HS-27A (cell line): ENCODE measurements at regions not wholly inside any gene's neighbourhood (a gene's known extent, or its start where the extent isn't known, plus 50 kb on each side); places are given as distances from the start of the nearest gene placed in this dataset.

Experiments used
- DNase-seq: peaks from one replicate; pipeline ENCODE4 v3.0.0-alpha.2; 2012; ENCODE audit warnings: low read depth, missing footprints

DNA sequence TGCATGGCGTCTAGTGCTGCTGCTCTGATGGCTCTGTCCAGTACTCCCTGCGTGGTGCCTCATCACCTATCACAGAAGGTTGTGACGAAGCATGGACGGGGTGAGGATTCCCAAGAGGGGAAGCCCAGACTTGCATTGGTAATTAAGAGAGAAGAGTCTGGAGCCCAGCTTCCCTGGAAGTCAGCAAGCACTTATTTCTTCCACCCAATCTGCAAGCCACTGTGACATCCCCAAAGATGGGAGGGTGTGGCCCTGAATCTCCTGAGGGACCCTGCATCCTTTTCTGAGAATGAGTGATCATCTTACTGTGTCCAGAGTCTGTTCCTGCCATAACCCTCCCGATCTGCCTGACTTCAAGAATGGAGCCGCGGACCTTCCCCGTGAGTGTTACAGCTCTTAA is 166.7 kb downstream of the PTPN20 start:
- no peak for DNase-seq

DNA sequence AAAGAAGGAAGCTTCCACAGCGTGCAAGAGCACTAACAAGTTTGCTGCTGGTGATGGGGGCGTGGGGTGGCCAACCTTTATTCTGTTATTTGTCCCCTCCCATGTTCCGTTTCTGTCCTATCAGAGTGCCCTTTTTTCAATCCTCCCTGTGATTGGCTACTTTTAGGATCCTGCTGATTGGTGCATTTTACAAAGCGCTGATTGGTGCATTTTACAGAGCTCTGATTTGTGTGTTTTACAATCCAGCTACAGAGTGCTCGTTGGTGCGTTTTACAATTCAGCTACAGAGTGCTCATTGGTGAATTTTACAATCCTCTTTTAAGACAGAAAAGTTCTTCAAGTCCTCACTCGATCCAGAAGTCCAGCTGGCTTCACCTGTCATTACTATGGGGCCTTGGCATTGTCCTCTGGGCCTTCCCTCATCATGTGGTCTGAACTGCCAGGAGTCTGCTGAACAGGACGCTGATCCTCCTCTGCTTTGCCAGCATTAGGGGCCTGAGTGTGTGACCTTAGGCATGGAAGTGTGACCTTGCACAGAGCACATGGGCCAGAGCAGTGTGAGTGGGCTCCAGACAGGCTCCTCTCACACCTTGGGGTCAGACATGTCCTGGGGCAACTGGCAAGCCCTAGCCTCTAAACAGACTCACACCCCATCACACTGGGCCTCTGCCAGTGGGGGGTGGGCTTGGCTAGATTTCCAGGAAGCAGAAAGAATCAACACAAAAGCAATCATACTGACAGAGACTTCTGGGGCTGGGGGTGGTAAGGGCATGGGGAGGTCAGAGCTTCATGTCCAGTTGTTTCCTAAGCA is 167.4 kb downstream of the PTPN20 start:
- no peak for DNase-seq

DNA sequence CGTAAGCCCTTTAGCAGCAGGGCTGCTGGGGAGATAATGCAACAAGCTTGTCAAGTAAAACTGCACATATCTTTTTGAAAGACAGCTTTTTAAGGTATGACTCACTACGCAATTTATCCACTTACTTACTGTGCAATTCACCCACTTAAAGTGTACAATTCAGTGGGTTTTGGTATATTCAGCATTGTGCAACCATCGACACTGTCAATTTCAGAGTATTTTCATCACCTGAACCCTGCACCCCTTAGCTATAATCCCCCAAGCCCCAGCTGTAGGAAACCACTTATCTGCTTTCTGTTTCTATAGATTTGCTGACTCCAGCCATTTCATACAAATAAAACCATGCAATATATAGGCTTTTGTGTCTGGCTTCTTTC is 168.0 kb downstream of the PTPN20 start:
- DNase-seq, result no peak

DNA sequence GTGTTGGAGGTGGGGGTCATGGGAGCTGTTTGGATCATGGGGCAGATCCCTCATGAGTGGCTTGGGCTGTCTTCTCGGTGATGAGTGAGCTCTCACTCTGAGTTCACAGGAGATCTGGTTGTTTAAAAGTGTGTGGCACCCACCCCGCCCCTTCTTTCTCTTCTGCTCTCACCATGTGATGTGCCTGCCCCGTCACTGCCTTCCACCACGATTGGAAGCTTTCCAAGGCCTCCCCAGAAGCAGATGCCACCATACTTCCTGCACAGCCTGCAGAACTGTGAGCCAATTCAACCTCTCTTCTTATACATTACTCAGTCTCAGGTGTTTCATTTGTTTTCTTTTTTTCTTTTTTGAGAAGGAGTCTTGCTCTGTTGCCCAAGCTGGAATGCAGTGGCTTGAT is 170.0 kb downstream of the PTPN20 start:
- DNase-seq, result no peak

DNA sequence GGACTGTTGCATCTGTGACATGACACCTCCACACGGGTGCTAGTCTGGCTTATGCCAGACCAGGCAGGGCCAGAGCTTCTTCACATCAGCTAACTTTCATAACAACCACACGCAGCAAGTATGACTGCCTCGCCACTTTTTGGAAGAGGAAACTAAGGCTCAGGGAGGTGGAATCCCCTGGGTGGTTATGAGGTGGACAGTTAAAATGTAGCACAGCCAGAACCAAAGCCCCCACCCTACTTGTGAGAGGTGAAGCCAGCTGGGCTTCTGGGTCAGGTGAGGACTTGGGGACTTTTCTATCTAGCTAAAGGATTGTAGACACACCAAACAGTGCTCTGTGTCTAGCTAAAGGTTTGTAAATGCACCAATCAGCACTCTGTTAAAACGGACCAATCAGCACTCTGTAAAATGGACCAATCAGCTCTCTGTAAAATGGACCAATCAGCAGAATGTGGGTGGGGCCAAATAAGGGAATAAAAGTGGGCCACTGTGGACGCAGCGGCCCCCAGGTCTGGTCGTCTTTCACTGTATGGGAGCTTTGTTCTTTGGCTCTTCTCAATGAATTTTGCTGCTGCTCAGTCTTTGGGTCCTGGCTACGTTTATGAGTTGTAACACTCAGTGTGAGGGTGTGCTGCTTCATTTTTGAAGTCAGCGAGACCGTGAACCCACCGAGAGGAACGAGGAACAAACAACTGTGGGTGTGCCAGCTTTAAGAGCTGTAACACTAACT is 171.0 kb downstream of the PTPN20 start:
- DNase-seq, result no peak

DNA sequence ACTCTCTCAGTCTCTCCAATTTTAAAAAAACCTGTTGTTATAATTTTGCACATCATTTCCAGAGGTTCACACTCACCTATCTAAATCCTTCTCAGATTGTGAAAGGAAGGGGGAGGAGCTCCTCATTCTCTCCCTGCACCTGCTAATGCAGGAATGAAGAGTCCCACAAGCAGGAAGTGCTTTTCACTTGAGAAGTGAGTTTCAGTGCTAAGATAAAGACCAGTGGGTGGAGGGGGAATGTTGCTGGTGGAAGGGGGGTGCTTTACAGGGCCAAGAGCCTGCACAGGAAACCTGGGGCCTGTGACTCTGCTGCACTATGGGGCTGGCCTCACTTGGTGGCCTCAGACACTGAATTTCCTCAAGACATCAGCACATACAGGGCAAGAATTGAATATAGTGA is 176.4 kb downstream of the PTPN20 start:
- DNase-seq, result no peak

DNA sequence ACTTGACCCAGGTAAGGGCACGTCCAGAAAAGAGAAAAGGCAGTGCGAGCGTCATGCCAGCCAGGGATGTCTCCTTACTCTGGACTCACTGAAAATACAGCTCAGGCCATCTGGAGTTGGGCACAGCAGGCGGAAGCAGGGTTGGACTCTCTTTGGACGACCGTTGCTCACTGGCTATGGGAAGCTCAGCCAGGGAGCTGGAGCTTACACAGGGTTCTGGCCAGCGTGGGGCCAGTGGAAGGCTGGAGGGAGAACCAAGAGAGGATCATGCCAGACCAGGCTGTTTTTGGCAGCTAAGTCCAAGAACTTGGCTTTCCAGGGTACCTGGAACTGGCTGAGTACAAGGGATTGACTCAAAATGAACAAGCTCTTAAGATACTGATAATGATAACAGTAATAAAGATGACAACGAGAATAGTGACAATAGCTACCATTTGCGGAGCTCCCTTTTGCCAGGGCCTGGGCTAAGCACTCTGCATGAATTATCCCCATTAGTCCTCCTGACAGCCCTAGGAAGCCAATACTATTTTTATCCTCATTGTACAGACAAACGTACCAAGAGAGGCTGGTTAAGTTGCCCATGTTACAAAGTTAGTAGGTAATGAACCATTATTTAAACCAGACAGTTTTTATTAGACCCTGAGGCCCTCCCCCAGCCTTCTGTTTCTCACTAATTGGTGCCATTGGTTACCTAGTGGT is 177.6 kb downstream of the PTPN20 start:
- no peak for DNase-seq

DNA sequence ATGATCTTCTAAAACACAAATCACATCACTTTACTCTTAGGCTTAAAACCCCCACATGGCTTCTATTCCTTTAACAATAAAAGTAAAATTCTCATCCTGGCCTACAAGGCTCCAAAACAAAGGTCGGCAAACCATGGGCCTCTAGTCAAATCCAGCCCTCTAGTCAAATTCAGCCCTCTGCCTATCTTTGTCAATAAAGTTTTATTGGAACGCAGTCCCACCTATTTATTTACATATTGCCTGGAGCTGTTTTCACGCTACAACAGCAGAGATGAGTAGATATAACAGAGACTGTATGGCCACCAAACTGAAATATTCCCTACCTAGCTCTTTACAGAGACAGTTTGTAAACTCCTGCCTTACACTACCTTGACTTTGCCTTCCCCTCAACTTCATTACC is 178.8 kb downstream of the PTPN20 start:
- no peak for DNase-seq

DNA sequence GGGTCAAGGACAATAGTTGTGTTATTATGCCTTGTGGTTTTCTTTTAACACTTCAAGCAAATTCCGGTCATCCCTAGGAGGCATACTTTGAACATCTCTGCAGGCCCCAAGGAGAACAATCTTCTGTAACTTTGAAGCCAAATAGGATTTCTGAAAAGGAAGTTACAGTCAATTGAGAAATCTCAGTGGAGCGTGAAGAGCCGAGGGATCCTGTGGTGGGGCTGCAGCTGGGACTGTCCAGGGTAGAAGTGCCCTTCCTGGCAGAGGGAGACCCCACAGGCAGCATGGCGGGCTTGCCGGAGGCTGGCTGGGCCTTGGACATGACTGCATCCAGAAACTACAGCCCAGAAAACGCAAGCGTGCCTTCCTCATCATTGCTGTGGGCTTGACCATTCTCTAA is 179.7 kb downstream of the PTPN20 start:
- no peak for DNase-seq

DNA sequence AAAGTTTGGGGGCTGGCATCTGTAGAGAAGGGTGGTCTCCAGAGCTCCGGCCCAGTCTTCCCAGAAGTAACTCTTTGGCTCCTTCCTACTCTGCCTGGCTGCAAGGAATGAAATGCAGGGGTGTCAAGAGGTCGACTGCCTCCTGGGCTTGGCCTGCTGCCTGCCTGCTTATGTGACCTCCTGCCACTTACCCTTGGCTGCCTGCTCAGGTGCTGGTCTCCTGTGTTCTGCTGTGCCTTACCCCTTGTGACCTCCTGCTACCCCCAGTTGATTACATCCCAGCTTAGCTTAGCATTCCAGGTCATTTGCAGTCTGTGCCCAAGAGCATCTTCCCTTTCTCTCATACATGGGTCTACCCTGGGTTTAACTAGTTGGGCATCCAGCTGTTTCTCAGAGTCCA is 180.2 kb downstream of the PTPN20 start:
- DNase-seq, result no peak

DNA sequence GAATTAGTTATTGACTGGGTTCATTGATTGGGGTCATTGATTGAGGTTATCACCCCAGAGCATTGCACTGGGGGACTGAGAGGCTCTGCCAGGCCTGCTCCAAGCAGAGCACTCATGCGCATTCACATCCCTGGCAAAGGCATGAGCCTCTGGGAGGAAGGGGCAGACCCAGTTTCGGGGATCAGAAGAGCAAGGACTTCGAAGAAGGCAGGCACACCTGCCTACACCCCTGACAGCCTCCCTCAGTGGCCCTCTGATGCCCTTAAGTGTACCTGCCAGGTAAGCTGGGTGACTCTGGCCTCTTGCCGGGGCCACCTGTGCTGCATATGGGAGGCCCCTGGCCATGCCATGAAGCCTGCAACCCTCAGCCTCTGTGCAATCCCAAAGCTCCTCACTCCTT is 181.1 kb downstream of the PTPN20 start:
- no peak for DNase-seq

DNA sequence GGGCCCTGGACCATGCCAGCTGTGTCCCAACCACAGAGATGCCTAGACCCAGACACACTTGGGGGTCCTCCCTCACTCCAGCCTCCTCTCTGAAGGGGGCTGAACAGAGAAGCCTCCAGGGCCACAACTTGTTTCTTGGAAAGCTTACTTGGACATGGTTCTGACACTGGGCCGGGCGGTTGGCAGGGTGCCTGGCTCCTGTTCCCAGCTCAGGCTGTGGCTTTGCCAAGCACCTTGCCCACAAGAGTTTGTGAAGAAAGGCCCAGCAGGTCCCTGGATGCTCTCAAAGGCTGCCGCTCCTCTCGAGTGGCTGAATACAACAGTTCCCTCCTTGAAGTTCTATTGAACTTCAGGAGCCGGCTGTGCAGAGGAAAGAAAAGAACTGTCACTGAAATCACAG is 181.6 kb downstream of the PTPN20 start:
- no peak for DNase-seq

DNA sequence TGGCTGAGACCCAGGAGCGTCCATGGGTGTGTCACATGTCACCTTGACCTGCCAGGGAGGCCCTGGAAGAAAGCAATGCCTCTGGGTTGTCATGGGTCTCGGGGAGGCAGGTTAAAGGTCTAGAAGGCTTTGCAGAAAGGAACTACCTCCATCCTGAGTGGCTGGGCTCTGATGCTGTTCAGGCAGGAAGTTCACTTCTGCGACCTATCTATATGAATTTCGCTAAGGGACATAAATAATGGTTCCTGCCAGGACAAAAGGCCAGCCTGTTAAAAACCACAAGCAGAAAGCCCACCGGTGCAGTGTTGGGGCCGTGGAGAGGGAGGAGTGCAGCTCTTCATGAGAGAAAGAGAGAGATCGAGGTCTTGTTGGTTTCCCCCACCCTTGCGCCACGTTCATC is 182.9 kb downstream of the PTPN20 start:
- no peak for DNase-seq

DNA sequence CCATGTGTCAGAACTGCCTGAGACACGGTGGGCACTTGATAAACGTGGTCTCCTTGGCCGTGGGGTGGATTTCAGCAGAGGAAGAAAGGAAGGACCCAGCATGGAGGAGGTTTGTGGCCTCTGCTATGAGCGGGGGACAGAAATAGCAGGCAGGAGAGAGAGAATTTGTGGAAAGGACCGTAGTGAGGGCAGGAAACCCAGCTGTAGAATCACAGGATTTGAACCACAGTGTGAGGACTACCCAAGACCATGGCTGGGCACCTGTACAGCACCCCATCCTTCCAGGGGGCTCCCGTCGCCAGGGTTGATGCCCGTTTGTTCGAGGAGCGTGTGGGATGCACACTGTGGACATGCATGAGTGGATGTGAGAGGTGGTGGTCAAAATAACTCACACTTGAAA is 183.4 kb downstream of the PTPN20 start:
- no peak for DNase-seq

DNA sequence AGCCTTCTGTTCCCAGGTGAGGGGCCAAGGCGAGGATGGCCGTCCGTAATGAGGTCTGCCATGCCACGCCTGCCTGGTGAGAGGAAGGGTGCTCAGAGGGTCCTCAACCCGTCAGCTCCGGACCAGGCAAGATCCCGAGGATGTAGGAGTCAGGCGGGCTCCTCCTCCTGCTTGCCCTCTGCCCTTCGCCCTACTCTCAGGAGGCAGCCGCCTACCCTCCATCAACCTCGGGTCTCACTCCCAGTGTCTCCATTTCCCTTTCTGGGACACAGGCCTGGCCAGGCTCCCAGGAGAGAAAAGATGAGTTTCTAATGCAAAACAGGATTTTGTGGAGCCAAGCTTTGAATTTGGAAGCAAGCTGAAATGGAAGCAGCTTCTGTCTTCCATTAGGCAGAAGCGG is 184.0 kb downstream of the PTPN20 start:
- no peak for DNase-seq

DNA sequence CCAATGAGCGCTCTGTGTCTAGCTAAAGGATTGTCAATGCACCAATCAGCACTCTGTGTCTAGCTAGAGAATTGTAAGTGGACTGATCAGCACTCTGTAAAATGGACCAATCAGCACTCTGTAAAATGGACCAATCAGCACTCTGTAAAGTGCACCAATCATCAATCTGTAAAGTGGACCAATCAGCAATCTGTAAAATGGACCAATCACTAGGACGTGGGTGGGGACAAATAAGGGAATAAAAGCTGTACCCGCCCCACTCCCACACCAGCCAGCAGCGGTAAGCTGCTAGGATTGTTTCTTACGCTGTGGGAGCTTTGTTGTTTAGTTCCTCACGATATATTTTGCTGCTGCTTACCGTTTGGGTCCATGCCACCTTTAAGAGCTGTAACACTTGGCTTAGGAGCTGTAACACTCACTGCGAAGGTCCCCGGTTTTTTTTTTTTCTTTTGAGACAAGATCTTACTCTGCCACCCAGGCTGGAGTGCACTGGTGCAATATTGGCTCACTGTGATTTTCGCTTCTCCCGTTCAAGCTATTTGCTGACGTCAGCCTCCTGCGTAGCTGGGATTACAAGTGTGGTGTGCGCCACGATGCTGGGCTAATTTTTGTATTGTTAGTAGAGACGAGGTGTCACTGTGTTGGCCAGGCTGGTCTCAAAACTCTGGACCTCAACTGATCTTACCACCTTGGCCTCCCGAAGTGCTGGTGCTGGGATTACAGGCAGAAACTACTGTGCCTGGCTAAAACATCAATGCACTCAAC is 184.8 kb downstream of the PTPN20 start:
- no peak for DNase-seq

DNA sequence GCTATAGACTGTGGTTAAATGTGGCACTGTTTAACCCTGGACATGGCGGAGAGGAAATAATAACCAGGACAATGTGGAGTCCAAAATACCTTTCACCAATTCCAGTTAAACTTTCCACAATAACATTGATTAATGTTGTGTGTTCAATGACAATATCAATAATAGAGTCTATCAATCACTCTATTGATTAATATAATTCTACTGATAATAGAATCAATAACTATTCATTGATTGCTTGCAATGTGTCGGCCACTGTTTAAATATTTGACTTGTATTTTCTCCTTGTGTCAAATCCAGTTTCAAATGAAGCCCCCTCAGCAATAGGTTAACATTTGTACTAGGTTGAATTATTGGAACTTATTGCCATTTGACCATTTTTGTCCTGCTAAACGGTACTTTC is 187.0 kb downstream of the PTPN20 start:
- DNase-seq, result no peak

DNA sequence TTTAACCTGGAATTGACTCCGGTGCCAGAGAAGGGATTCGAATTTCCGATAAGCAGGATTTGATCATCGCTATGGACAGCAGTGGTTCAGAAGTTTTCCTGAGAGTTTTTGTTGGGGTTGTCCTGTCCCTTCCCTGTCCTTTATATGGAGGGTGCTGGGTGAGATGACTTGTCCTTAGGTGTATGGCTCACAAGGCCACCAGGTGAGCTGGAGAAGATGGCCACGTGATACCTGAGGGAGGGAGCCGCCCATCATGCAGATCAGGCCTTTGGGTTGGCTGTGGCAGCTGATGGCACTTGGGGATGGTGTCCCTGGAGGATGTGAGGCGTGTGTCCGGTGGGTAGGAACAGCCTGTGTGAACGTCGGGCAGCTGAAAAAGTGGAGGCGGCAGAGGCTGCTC is 187.7 kb downstream of the PTPN20 start:
- DNase-seq, result no peak

DNA sequence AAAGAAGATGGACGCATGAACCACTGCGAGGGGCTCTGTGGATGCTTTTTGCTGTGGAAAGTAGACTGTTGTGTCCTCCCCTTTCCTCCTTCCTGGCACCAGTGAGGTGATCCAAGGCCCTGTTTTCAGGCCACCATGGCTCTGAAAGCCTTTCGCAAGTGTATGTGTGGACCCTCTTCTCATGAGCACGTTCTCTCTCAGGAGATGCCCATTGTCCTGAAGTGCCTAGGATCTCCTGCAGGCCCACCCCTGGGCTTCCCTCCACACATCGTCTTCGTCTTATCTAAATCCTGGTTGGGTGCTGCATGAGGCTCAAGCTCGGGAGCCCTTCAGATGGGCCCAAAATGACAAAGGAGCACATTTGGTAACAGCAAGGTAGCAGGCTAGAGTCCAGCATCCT is 188.2 kb downstream of the PTPN20 start:
- DNase-seq, result no peak

DNA sequence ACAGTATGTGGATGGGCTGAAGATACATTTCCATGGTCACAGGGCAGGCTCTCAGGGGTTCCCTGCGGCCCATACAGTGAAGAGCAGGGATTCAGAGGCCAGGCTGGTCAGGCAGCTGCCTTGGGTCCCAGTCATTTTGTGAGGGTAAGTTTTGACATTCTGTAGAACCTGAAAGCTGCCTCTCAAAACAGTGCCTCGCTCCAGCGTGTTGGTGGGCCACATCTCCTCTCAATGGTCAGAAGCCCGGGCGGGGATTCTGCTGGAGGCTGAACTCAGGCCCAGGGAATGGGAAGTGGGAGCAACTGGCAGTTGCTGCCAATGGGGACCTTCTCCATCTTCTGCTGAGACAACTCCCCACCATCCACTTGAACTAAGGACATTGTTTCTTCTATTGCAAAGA is 190.0 kb downstream of the PTPN20 start:
- no peak for DNase-seq

DNA sequence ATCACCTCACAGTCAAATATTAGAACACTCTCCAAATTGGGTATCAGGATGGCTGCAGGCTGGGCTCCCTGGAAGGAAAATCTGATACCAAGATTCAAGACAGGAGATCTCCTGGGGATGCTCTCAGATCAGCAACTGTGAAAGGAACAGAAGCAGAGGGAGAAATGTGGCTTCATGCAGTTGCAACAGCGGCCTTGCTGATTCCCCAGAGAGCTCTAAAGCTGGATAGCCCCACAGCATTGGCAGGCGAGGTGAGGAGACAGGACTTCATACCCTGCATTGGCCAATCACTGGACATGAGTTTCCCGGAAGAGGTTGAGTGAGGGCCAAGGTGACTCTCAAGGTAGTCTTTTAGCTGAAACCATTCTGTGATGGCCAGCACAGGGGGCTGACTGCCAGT is 190.6 kb downstream of the PTPN20 start:
- DNase-seq, result no peak

DNA sequence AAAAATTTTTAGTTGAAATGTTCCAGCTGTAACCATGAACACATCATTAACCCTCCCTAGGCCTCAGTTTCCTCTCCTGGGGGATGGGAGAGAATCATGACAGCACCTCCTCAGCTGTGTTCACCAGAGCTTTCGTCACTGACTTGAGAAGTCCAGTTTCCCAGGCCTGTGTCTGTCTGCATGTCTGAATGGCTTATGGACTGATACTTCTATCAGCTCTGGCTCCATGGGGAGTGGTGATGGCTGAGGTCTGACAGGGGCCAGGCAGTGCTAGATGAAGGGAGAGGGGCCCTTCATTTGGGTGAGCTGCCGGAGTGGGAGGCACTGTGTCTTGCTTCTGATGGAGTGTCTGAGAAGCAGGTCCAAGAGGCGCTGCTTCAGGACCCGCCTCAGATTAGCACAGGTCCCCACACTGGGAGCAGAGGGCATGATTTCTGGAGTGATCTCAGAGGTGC is 192.9 kb downstream of the PTPN20 start:
- DNase-seq, result no peak
